ENCODE measurements at regions not wholly inside any gene's neighbourhood (a gene's known extent, or its start where the extent isn't known, plus 50 kb on each side); places are given as distances from the start of the nearest gene placed in this dataset.
"Not testable (repeated sequence)": the region's sequence is repeated elsewhere in the genome, so short reads cannot be mapped to it uniquely, and the experiment has no call there.

GRCh38 chr14:104481323-104481722 is 98.2 kb upstream of the C14orf180 start:
- no peak for DNase-seq (ENCODE audit: low spot score)

GRCh38 chr14:104482017-104482416 is 97.5 kb upstream of the C14orf180 start:
- not testable (repeated sequence) for DNase-seq (ENCODE audit: low spot score)

GRCh38 chr14:104486222-104486923 is 93.2 kb upstream of the C14orf180 start:
- DNase-seq (ENCODE audit: low spot score): no peak

- no peak for DNase-seq (ENCODE audit: low spot score)
Observed at GRCh38 chr14:104494483-104494882, 85.1 kb upstream of the C14orf180 start.

GRCh38 chr14:104496095-104496494 is 83.5 kb upstream of the C14orf180 start:
- no peak for DNase-seq (ENCODE audit: low spot score)

- no peak for DNase-seq (ENCODE audit: low spot score)
Observed at GRCh38 chr14:104499784-104500760, 79.5 kb upstream of the C14orf180 start.

GRCh38 chr14:104502060-104502459 is 77.5 kb upstream of the C14orf180 start:
- no peak for DNase-seq (ENCODE audit: low spot score)

GRCh38 chr14:104503691-104504090 is 75.9 kb upstream of the C14orf180 start:
- no peak for DNase-seq (ENCODE audit: low spot score)

GRCh38 chr14:104504172-104504735 is 75.3 kb upstream of the C14orf180 start:
- no peak for DNase-seq (ENCODE audit: low spot score)

- DNase-seq (ENCODE audit: low spot score): no peak
Observed at GRCh38 chr14:104505085-104506074, 74.2 kb upstream of the C14orf180 start.

- no peak for DNase-seq (ENCODE audit: low spot score)
Observed at GRCh38 chr14:104506461-104507253, 72.9 kb upstream of the C14orf180 start.

- no peak for DNase-seq (ENCODE audit: low spot score)
Observed at GRCh38 chr14:104507443-104507842, 72.1 kb upstream of the C14orf180 start.

GRCh38 chr14:104509673-104510072 is 69.9 kb upstream of the C14orf180 start:
- DNase-seq (ENCODE audit: low spot score): no peak

GRCh38 chr14:104510216-104510615 is 69.3 kb upstream of the C14orf180 start:
- DNase-seq (ENCODE audit: low spot score): no peak

GRCh38 chr14:104510794-104511611 is 68.6 kb upstream of the C14orf180 start:
- DNase-seq (ENCODE audit: low spot score): peak; percentile 40

- DNase-seq (ENCODE audit: low spot score): no peak
Observed at GRCh38 chr14:104512061-104512460, 67.5 kb upstream of the C14orf180 start.

GRCh38 chr14:104512771-104513640 is 66.6 kb upstream of the C14orf180 start:
- no peak for DNase-seq (ENCODE audit: low spot score)

GRCh38 chr14:104513641-104514046 is 65.9 kb upstream of the C14orf180 start:
- DNase-seq (ENCODE audit: low spot score): no peak

All from pons (tissue), 1 donor.